HCT116 (cell line): ENCODE measurements at regions not wholly inside any gene's neighbourhood (a gene's known extent, or its start where the extent isn't known, plus 50 kb on each side); places are given as distances from the start of the nearest gene placed in this dataset.
"Not testable (repeated sequence)": the region's sequence is repeated elsewhere in the genome, so short reads cannot be mapped to it uniquely, and the experiment has no call there.

Source experiments
- ATAC-seq: fragments of 200-7000 bp; cut with Tn5 transposase; 2 replicates; pipeline ENCODE4 v1.9.1; 2020; ENCODE audit warnings: mild to moderate bottlenecking, moderate library complexity
- BruUV-seq: library from RNA; stranded (reverse); fragments of 400-500 nt; replicated peaks from 2 replicates; lab custom pipeline; 2021; lab: Mats Ljungman, UMichigan
- CTCF ChIA-PET: fragments of 300-600 bp; sonication (Branson Sonifier 250); formaldehyde crosslinking; loops from one replicate; lab custom pipeline; 2021; ENCODE audit warnings: antibody characterized with exemption; lab: Charles Lee
- POLR2A ChIA-PET: fragments of 300-600, 350-600 bp; sonication (Branson Sonifier 250); formaldehyde crosslinking; loops from one replicate; lab custom pipeline; 2021; ENCODE audit warnings: antibody characterized with exemption; lab: Charles Lee
- RAD21 ChIA-PET, 2 experiments: fragments of 300-600 bp; sonication (Branson Sonifier 250); formaldehyde crosslinking; loops; one replicate each; lab custom pipeline; 2023; ENCODE audit warnings: low total read pairs in 2 of 2; ENCODE audit not compliant: uncharacterized antibody in 2 of 2, unreplicated experiment in 2 of 2, low non-redundant PET in 1 of 2; lab: Charles Lee
- DNase-seq: peaks from one replicate; pipeline ENCODE4 v3.0.0-alpha.2; 2010; ENCODE audit warnings: low read depth, low spot score
- H2AFZ ChIP-seq: fragments of 200-600 bp; shearing (Covaris generic), sonication (generic); 2 replicates; pipeline ENCODE4 v1.6.1; 2017; ENCODE audit warnings: low read depth, mixed run types, mixed read lengths, antibody characterized with exemption, low read length; ENCODE audit not compliant: poor library complexity, severe bottlenecking
- H3K27ac ChIP-seq: 2 replicates; pipeline ENCODE4 v1.5.1; 2012; ENCODE audit warnings: low read depth, low read length
- H3K27me3 ChIP-seq: fragments of 200-600 bp; sonication (generic); 2 replicates; pipeline ENCODE4 v1.6.1; 2016; ENCODE audit warnings: mixed run types, low read length, mixed read lengths; ENCODE audit not compliant: insufficient read depth
- H3K36me3 ChIP-seq, 2 experiments: fragments of 200-500 bp in 1 of 2; fragments of 200-600 bp in 1 of 2; sonication (Bioruptor generic) in 1 of 2; sonication (generic) in 1 of 2; 2 replicates each; pipeline versions ENCODE4 v1.5.1 to v1.6.1; 2014 to 2016; ENCODE audit warnings: low read length in 2 of 2, inconsistent platforms in 1 of 2, mixed read lengths in 1 of 2, mixed run types in 1 of 2; ENCODE audit not compliant: insufficient read depth in 2 of 2, control insufficient read depth in 1 of 2
- H3K4me1 ChIP-seq, 2 experiments: fragments of 200-600 bp in 1 of 2; sonication (generic) in 1 of 2; 2 replicates each; pipeline versions ENCODE4 v1.5.1 to v1.6.1; 2012 to 2017; ENCODE audit warnings: low read length in 2 of 2, inconsistent platforms in 1 of 2, mild to moderate bottlenecking in 1 of 2, mixed read lengths in 1 of 2, mixed run types in 1 of 2, moderate library complexity in 1 of 2; ENCODE audit not compliant: insufficient read depth in 2 of 2, control insufficient read depth in 1 of 2
- H3K4me2 ChIP-seq: fragments of 200-600 bp; sonication (generic); 2 replicates; pipeline ENCODE4 v1.6.1; 2017; ENCODE audit warnings: mixed run types, low read length, mixed read lengths
- H3K4me3 ChIP-seq, 2 experiments: fragments of 200-600 bp in 1 of 2; sonication (generic) in 1 of 2; replicated peaks in 1 of 2; 2 replicates each; pipeline ENCODE4 v1.5.1; 2011 to 2016; ENCODE audit warnings: low read length in 2 of 2, control low read depth in 1 of 2, low read depth in 1 of 2, mild to moderate bottlenecking in 1 of 2, mixed read lengths in 1 of 2, mixed run types in 1 of 2
- H3K79me2 ChIP-seq: fragments of 200-600 bp; sonication (generic); 2 replicates; pipeline ENCODE4 v1.6.1; 2017; ENCODE audit warnings: mild to moderate bottlenecking, mixed run types, low read length, moderate library complexity, mixed read lengths; ENCODE audit not compliant: insufficient read depth
- H3K9ac ChIP-seq: fragments of 200-600 bp; sonication (generic); 2 replicates; pipeline ENCODE4 v1.6.1; 2016; ENCODE audit warnings: low read length, mixed read lengths
- H3K9me2 ChIP-seq: fragments of 200-600 bp; sonication (generic), shearing (Covaris generic); 2 replicates; pipeline ENCODE4 v1.6.1; 2017; ENCODE audit warnings: mixed run types, mild to moderate bottlenecking, moderate library complexity; ENCODE audit not compliant: insufficient read depth
- H3K9me3 ChIP-seq, 2 experiments: fragments of 200-500 bp in 1 of 2; fragments of 200-600 bp in 1 of 2; sonication (Bioruptor generic) in 1 of 2; sonication (generic) in 1 of 2; 2 replicates each; pipeline ENCODE4 v1.6.1; 2014 to 2017; ENCODE audit warnings: low read length in 2 of 2, mixed read lengths in 2 of 2, inconsistent platforms in 1 of 2, low read depth in 1 of 2, mild to moderate bottlenecking in 1 of 2, mixed run types in 1 of 2, moderate library complexity in 1 of 2; ENCODE audit not compliant: control insufficient read depth in 1 of 2, insufficient read depth in 1 of 2
- H4K20me1 ChIP-seq: fragments of 200-600 bp; sonication (generic), shearing (Covaris generic); 2 replicates; pipeline ENCODE4 v1.6.1; 2017; ENCODE audit warnings: mixed run types, mild to moderate bottlenecking, moderate library complexity; ENCODE audit not compliant: insufficient read depth
- ATF3 ChIP-seq: IDR thresholded peaks from 2 replicates; pipeline ENCODE4 v1.6.1; 2012
- CEBPB ChIP-seq: IDR thresholded peaks from 2 replicates; pipeline ENCODE4 v1.6.1; 2012; ENCODE audit warnings: low read depth
- CTCF ChIP-seq, 3 experiments: fragments of 200-600 bp in 1 of 3; sonication (generic) in 1 of 3; IDR thresholded peaks in 2 of 3; conservative IDR thresholded peaks in 1 of 3; 2 replicates each; pipeline ENCODE4 v1.5.1; 2012 to 2017; ENCODE audit warnings: low read depth in 2 of 3, low read length in 2 of 3, antibody characterized with exemption in 1 of 3, borderline replicate concordance in 1 of 3, control low read depth in 1 of 3, mild to moderate bottlenecking in 1 of 3, mixed read lengths in 1 of 3, mixed run types in 1 of 3, moderate library complexity in 1 of 3; ENCODE audit not compliant: insufficient read depth in 1 of 3
- EGR1 ChIP-seq: IDR thresholded peaks from 2 replicates; pipeline ENCODE4 v1.6.1; 2012; ENCODE audit warnings: low read depth
- ELF1 ChIP-seq: IDR thresholded peaks from 2 replicates; pipeline ENCODE4 v1.6.1; 2012; ENCODE audit warnings: low read depth, borderline replicate concordance
- EZH2phosphoT487 ChIP-seq: fragments of 200-600 bp; IDR thresholded peaks from 2 replicates; pipeline ENCODE4 v1.6.1; 2018; ENCODE audit warnings: antibody characterized with exemption, borderline replicate concordance
- FOSL1 ChIP-seq: IDR thresholded peaks from 2 replicates; pipeline ENCODE4 v1.6.1; 2012; ENCODE audit warnings: low read depth
- JUND ChIP-seq: IDR thresholded peaks from 2 replicates; pipeline ENCODE4 v1.6.1; 2012
- POLR2A ChIP-seq: IDR thresholded peaks from 2 replicates; pipeline ENCODE4 v1.7.0; 2011; ENCODE audit warnings: borderline replicate concordance; ENCODE audit not compliant: insufficient read depth, insufficient read length; ENCODE audit errors: extremely low read depth
- POLR2AphosphoS5 ChIP-seq: IDR thresholded peaks from 2 replicates; pipeline ENCODE4 v1.6.1; 2011; ENCODE audit warnings: mild to moderate bottlenecking, low read depth, low read length, moderate library complexity
- RAD21 ChIP-seq: IDR thresholded peaks from 2 replicates; pipeline ENCODE4 v1.6.1; 2012; ENCODE audit warnings: low read depth, mild to moderate bottlenecking
- REST ChIP-seq: IDR thresholded peaks from 2 replicates; pipeline ENCODE4 v1.6.1; 2012; ENCODE audit warnings: low read depth
- SP1 ChIP-seq: IDR thresholded peaks from 2 replicates; pipeline ENCODE4 v1.6.1; 2012; ENCODE audit warnings: low read depth
- SRF ChIP-seq: IDR thresholded peaks from 2 replicates; pipeline ENCODE4 v1.6.1; 2012; ENCODE audit warnings: low read depth
- TCF7L2 ChIP-seq: IDR thresholded peaks from 2 replicates; pipeline ENCODE4 v1.7.0; 2011; ENCODE audit warnings: borderline replicate concordance, inconsistent platforms; ENCODE audit not compliant: insufficient read depth, insufficient read length; ENCODE audit errors: extremely low read depth
- YY1 ChIP-seq: IDR thresholded peaks from 2 replicates; pipeline ENCODE4 v1.6.1; 2011; ENCODE audit warnings: low read length, low read depth, moderate library complexity, mild to moderate bottlenecking; ENCODE audit not compliant: insufficient replicate concordance; ENCODE audit errors: extremely low read depth
- ZFX ChIP-seq: fragments of 450-650 bp; IDR thresholded peaks from 2 replicates; pipeline ENCODE4 v1.6.1; 2017
- ZNF274 ChIP-seq: fragments of 200-500 bp; sonication (Bioruptor generic); IDR thresholded peaks from 2 replicates; pipeline ENCODE4 v1.6.1; 2014; ENCODE audit warnings: mild to moderate bottlenecking, low read depth, low read length, inconsistent platforms
- intact Hi-C: fragments of 100-400 bp; cut with micrococcal nuclease; formaldehyde crosslinking; loops from 2 replicates; pipeline ENCODE4 v1.10.0; 2022

- H3K4me1 ChIP-seq, ATAC-seq, intact Hi-C loops, POLR2A ChIA-PET, H3K36me3 ChIP-seq, DNase-seq, H3K9me3 ChIP-seq, CTCF ChIA-PET, H3K27me3 ChIP-seq, H2AFZ ChIP-seq, BruUV-seq, H3K9me2 ChIP-seq, RAD21 ChIA-PET, H4K20me1 ChIP-seq, H3K79me2 ChIP-seq, H3K4me2 ChIP-seq, H3K4me3 ChIP-seq, H3K27ac ChIP-seq, H3K9ac ChIP-seq: not testable (repeated sequence)
Measured at GRCh38 chr3:144820232-144820631, 848.6 kb downstream of the DIPK2A start.

GRCh38 chr3:144820726-144821125 is 849.1 kb downstream of the DIPK2A start:
- Histone ChIP-seq H3K9me2 (no peaks in the 10 kb centered on the region), H4K20me1 (no peaks in the 10 kb centered on the region), H3K4me3 (no peak overlapping the region), H2AFZ (no peak overlapping the region), H3K4me1 (no peaks in the 10 kb centered on the region), H3K27ac (no peak overlapping the region), H3K36me3 (no peaks in the 10 kb centered on the region), H3K4me2 (no peak overlapping the region), H3K27me3 (no peaks in the 10 kb centered on the region), H3K9me3 (no peaks in the 10 kb centered on the region), H3K9ac (no peak overlapping the region), H3K79me2 (no peaks in the 10 kb centered on the region)
- DNase-seq (no peak), ATAC-seq (no peak)
- POLR2A ChIA-PET, result no interaction called here
- RAD21 ChIA-PET, result no interaction called here
- intact Hi-C loops, result no loop called here
- CTCF ChIA-PET, result no interaction called here
- BruUV-seq, result no TSS peak
- no peak for TF ChIP-seq REST
- TF ChIP-seq SRF, result no peak
- no peak for TF ChIP-seq CEBPB
- TF ChIP-seq ELF1, result no peak
- TF ChIP-seq EGR1, result no peak
- TF ChIP-seq POLR2A, result no peak
- no peak for TF ChIP-seq POLR2AphosphoS5
- no peak for TF ChIP-seq ZFX
- TF ChIP-seq ZNF274, result no peak
- no peak for TF ChIP-seq YY1
- no peak for TF ChIP-seq EZH2phosphoT487
- no peak for TF ChIP-seq TCF7L2
- TF ChIP-seq FOSL1, result no peak
- TF ChIP-seq ATF3, result no peak
- TF ChIP-seq RAD21, result no peak
- no peak for TF ChIP-seq SP1
- TF ChIP-seq JUND, result no peak
- TF ChIP-seq CTCF (IDR thresholded peaks at IDR 0.05 in 2 of 3, conservative IDR thresholded peaks at IDR 0.05 in 1 of 3; ENCODE audit: borderline replicate concordance in 1 of 3, insufficient read depth in 1 of 3, low read depth in 2 of 3, low read length in 2 of 3), result no peak
